ENCODE measurements at regions not wholly inside any gene's neighbourhood (a gene's known extent, or its start where the extent isn't known, plus 50 kb on each side); places are given as distances from the start of the nearest gene placed in this dataset.

DNA sequence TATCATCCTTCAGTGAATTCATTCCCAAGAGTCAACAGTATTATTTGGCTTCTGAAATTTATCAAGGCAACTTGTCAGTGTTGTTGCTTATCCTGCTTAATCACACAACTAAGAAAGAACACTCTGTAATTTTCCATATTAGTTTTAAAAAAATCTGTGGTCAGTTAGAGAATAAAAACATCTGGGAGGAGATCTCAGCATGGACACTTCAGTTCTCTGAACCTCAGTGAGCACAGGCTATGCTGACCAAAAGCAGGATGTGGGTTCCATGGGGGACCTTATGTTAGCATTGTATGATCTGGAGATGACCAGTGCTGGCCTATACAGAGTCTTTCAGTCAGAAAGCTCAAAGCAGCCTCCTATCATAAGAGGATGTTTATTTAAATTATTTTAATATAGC is 79.1 kb upstream of the KLHL14 start:
- Histone ChIP-seq H4K8ac (ENCODE audit: low read depth in 2 of 2, low read length in 2 of 2) (no peak overlapping the region), H3K56ac (ENCODE audit: extremely low read depth, insufficient read depth, low read length) (no peak overlapping the region), H2AK5ac (ENCODE audit: low read depth, low read length) (no peak overlapping the region), H2BK15ac (ENCODE audit: low read depth, low read length) (no peak overlapping the region), H2AK9ac (replicated peaks; ENCODE audit: low read depth, low read length, poor library complexity) (no peak overlapping the region), H3K14ac (replicated peaks; ENCODE audit: low read depth, low read length) (no peak overlapping the region), H3K9ac (ENCODE audit: low read depth, low read length) (no peak overlapping the region), H2AFZ (replicated peaks; ENCODE audit: low read length, poor library complexity) (no peak overlapping the region), H4K5ac (ENCODE audit: low read depth, low read length) (no peak overlapping the region), H3K23ac (ENCODE audit: low read depth, low read length) (no peak overlapping the region), H2BK20ac (ENCODE audit: low read depth, low read length) (no peak overlapping the region), H2BK120ac (ENCODE audit: low read depth, low read length) (no peak overlapping the region), H3K79me1 (ENCODE audit: low read depth in 1 of 2, low read length in 2 of 2) (no peaks in the 10 kb centered on the region), H3K36me3 (ENCODE audit: control insufficient read depth, insufficient read depth, low read length) (no peaks in the 10 kb centered on the region), H3K27me3 (ENCODE audit: control insufficient read depth, insufficient read depth, low read length) (no peaks in the 10 kb centered on the region), H3K27ac (ENCODE audit: insufficient read depth, low read length) (no peak overlapping the region), H3K9me3 (ENCODE audit: control insufficient read depth, insufficient read depth, low read length) (no peaks in the 10 kb centered on the region), H3K4me2 (ENCODE audit: low read depth, low read length) (no peak overlapping the region), H3K9me1 (ENCODE audit: insufficient read depth, low read length) (no peaks in the 10 kb centered on the region), H2BK5ac (ENCODE audit: low read depth, low read length, poor library complexity, severe bottlenecking) (no peak overlapping the region), H3K18ac (ENCODE audit: low read depth, low read length) (no peak overlapping the region), H3K4me1 (ENCODE audit: control insufficient read depth, insufficient read depth, low read length) (no peaks in the 10 kb centered on the region), H3K4ac (ENCODE audit: low read depth, low read length) (no peak overlapping the region), H3K4me3 (ENCODE audit: insufficient read depth, low read depth, low read length) (no peak overlapping the region), H4K20me1 (ENCODE audit: insufficient read depth, low read length) (no peaks in the 10 kb centered on the region), H4K91ac (ENCODE audit: insufficient read depth, low read depth, low read length) (no peak overlapping the region)
- intact Hi-C loops (cut with micrococcal nuclease) = no loop called here
- POLR2A ChIA-PET (ENCODE audit: unreplicated experiment) = no interaction called here
- ATAC-seq (ENCODE audit: low read depth) (no peak), DNase-seq (no peak)
- dilution Hi-C loops (cut with HindIII; ENCODE audit: low sequenced_read_pairs, unreplicated experiment) = no loop called here
- TF ChIP-seq CTCF (conservative IDR thresholded peaks at IDR 0.05; ENCODE audit: low read depth, low read length) = no peak
- TF ChIP-seq RFX5 (IDR thresholded peaks at IDR 0.05; ENCODE audit: low read depth, low read length) = no peak
- TF ChIP-seq CEBPB (IDR thresholded peaks at IDR 0.05; ENCODE audit: low read depth, low read length) = no peak
- no peak for TF ChIP-seq MAFK (IDR thresholded peaks at IDR 0.05; ENCODE audit: low read depth, low read length)
- TF ChIP-seq, protein P1, sequence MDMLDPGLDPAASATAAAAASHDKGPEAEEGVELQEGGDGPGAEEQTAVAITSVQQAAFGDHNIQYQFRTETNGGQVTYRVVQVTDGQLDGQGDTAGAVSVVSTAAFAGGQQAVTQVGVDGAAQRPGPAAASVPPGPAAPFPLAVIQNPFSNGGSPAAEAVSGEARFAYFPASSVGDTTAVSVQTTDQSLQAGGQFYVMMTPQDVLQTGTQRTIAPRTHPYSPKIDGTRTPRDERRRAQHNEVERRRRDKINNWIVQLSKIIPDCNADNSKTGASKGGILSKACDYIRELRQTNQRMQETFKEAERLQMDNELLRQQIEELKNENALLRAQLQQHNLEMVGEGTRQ (IDR thresholded peaks at IDR 0.05; ENCODE audit: low read depth, low read length) = no peak
- no peak for TF ChIP-seq MAZ (IDR thresholded peaks at IDR 0.05; ENCODE audit: borderline replicate concordance, low read depth, low read length)
- TF ChIP-seq POLR2A (IDR thresholded peaks at IDR 0.05; ENCODE audit: low read depth, low read length) = no peak
- TF ChIP-seq MXI1 (IDR thresholded peaks at IDR 0.05; ENCODE audit: borderline replicate concordance, low read depth, low read length) = no peak
- no peak for TF ChIP-seq SMC3 (IDR thresholded peaks at IDR 0.05; ENCODE audit: low read depth, low read length)
- TF ChIP-seq BHLHE40 (IDR thresholded peaks at IDR 0.05; ENCODE audit: low read depth, low read length) = no peak
- no peak for TF ChIP-seq CHD1 (IDR thresholded peaks at IDR 0.05; ENCODE audit: low read depth, low read length)
- TF ChIP-seq, protein P2, sequence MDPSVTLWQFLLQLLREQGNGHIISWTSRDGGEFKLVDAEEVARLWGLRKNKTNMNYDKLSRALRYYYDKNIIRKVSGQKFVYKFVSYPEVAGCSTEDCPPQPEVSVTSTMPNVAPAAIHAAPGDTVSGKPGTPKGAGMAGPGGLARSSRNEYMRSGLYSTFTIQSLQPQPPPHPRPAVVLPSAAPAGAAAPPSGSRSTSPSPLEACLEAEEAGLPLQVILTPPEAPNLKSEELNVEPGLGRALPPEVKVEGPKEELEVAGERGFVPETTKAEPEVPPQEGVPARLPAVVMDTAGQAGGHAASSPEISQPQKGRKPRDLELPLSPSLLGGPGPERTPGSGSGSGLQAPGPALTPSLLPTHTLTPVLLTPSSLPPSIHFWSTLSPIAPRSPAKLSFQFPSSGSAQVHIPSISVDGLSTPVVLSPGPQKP (IDR thresholded peaks at IDR 0.05; ENCODE audit: borderline replicate concordance, low read depth, low read length) = no peak
- TF ChIP-seq FOS (IDR thresholded peaks at IDR 0.05; ENCODE audit: low read depth, low read length) = no peak
- no peak for TF ChIP-seq RCOR1 (IDR thresholded peaks at IDR 0.05; ENCODE audit: insufficient replicate concordance, low read length)
- no peak for TF ChIP-seq RAD21 (IDR thresholded peaks at IDR 0.05; ENCODE audit: low read length)
- TF ChIP-seq NFE2L2 (IDR thresholded peaks at IDR 0.05; ENCODE audit: low read depth, low read length) = no peak
- CTCF ChIA-PET = no interaction called here
- in situ Hi-C loops (cut with MboI; ENCODE audit: low sequenced_read_pairs) = no loop called here
- no TSS peak for BruUV-seq (replicated peaks)

Measured in IMR-90 (cell line).